H9 (cell line): ENCODE measurements at regions not wholly inside any gene's neighbourhood (a gene's known extent, or its start where the extent isn't known, plus 50 kb on each side); places are given as distances from the start of the nearest gene placed in this dataset.

Experiments used
- DNase-seq: peaks from one replicate; pipeline ENCODE4 v3.0.0-alpha.2; 2017
- H2AFZ ChIP-seq: one replicate; pipeline ENCODE4 v1.6.1; 2013; ENCODE audit warnings: mild to moderate bottlenecking, low read length, control low read depth, moderate library complexity
- H2AK5ac ChIP-seq: 2 replicates; pipeline ENCODE4 v1.6.1; 2013; ENCODE audit warnings: low read length, control low read depth, mixed read lengths; ENCODE audit not compliant: insufficient read length
- H2BK120ac ChIP-seq: one replicate; pipeline ENCODE4 v1.6.1; 2013; ENCODE audit warnings: low read depth, mild to moderate bottlenecking, low read length, control low read depth, inconsistent platforms; ENCODE audit not compliant: poor library complexity, severe bottlenecking
- H2BK12ac ChIP-seq: 2 replicates; pipeline ENCODE4 v1.6.1; 2013; ENCODE audit warnings: low read length, control low read depth, mixed read lengths, low read depth; ENCODE audit not compliant: insufficient read length
- H2BK15ac ChIP-seq: 2 replicates; pipeline ENCODE4 v1.6.1; 2013; ENCODE audit warnings: low read depth, low read length, control low read depth
- H2BK20ac ChIP-seq: one replicate; pipeline ENCODE4 v1.6.1; 2013; ENCODE audit warnings: low read depth, mild to moderate bottlenecking, low read length, control low read depth, inconsistent platforms; ENCODE audit not compliant: poor library complexity, severe bottlenecking
- H2BK5ac ChIP-seq: 2 replicates; pipeline ENCODE4 v1.6.1; 2013; ENCODE audit warnings: low read length, control low read depth, mixed read lengths; ENCODE audit not compliant: insufficient read length
- H3K14ac ChIP-seq: 2 replicates; pipeline ENCODE4 v1.6.1; 2013; ENCODE audit warnings: low read length, control low read depth; ENCODE audit not compliant: insufficient read depth
- H3K18ac ChIP-seq: 2 replicates; pipeline ENCODE4 v1.6.1; 2013; ENCODE audit warnings: low read depth, mild to moderate bottlenecking, mixed read lengths, low read length, control low read depth; ENCODE audit not compliant: insufficient read length
- H3K23ac ChIP-seq: 2 replicates; pipeline ENCODE4 v1.6.1; 2013; ENCODE audit warnings: low read length, control low read depth, mixed read lengths, low read depth; ENCODE audit not compliant: insufficient read length
- H3K23me2 ChIP-seq: 2 replicates; pipeline ENCODE4 v1.6.1; 2013; ENCODE audit warnings: low read depth, mild to moderate bottlenecking, mixed read lengths, low read length, control low read depth; ENCODE audit not compliant: insufficient read length, poor library complexity, severe bottlenecking
- H3K27ac ChIP-seq: 2 replicates; pipeline ENCODE4 v1.5.1; 2013; ENCODE audit warnings: low read length, control low read depth, mixed read lengths, low read depth; ENCODE audit not compliant: insufficient read length
- H3K27me3 ChIP-seq: 2 replicates; pipeline ENCODE4 v1.6.1; 2013; ENCODE audit warnings: low read length, control low read depth, inconsistent platforms; ENCODE audit not compliant: insufficient read depth
- H3K4ac ChIP-seq: 2 replicates; pipeline ENCODE4 v1.6.1; 2013; ENCODE audit warnings: low read depth, mild to moderate bottlenecking, control low read depth, inconsistent platforms, low read length, moderate library complexity
- H3K4me1 ChIP-seq: 2 replicates; pipeline ENCODE4 v1.6.1; 2013; ENCODE audit warnings: low read length, control low read depth, inconsistent platforms; ENCODE audit not compliant: insufficient read depth
- H3K4me2 ChIP-seq: 2 replicates; pipeline ENCODE4 v1.6.1; 2013; ENCODE audit warnings: low read length, control low read depth, mixed read lengths; ENCODE audit not compliant: insufficient read length, insufficient read depth
- H3K56ac ChIP-seq: 2 replicates; pipeline ENCODE4 v1.6.1; 2013; ENCODE audit warnings: low read depth, mild to moderate bottlenecking, mixed read lengths, low read length, control low read depth; ENCODE audit not compliant: insufficient read length
- H3K79me1 ChIP-seq: 2 replicates; pipeline ENCODE4 v1.6.1; 2013; ENCODE audit warnings: low read depth, mild to moderate bottlenecking, moderate library complexity, low read length, control low read depth, inconsistent platforms; ENCODE audit not compliant: insufficient read depth, poor library complexity, severe bottlenecking
- H3K79me2 ChIP-seq: 2 replicates; pipeline ENCODE4 v1.6.1; 2013; ENCODE audit warnings: low read length, control low read depth, inconsistent platforms; ENCODE audit not compliant: insufficient read depth
- H3K9ac ChIP-seq: 2 replicates; pipeline ENCODE4 v1.6.1; 2013; ENCODE audit warnings: low read length, control low read depth, mixed read lengths; ENCODE audit not compliant: insufficient read length; ENCODE audit errors: extremely low read depth
- H3K9me3 ChIP-seq: one replicate; pipeline ENCODE4 v1.6.1; 2013; ENCODE audit warnings: low read depth, low read length, inconsistent platforms; ENCODE audit not compliant: control insufficient read depth
- H3T11ph ChIP-seq: one replicate; pipeline ENCODE4 v1.6.1; 2013; ENCODE audit warnings: mild to moderate bottlenecking, low read length, control low read depth, inconsistent platforms
- H4K20me1 ChIP-seq: one replicate; pipeline ENCODE4 v1.6.1; 2013; ENCODE audit not compliant: control insufficient read depth, insufficient read length, insufficient read depth
- H4K5ac ChIP-seq: 2 replicates; pipeline ENCODE4 v1.6.1; 2013; ENCODE audit warnings: low read depth, mild to moderate bottlenecking, mixed read lengths, low read length, control low read depth; ENCODE audit not compliant: insufficient read length
- H4K8ac ChIP-seq: replicated peaks from 2 replicates; pipeline ENCODE4 v1.6.1; 2013; ENCODE audit warnings: low read length, control low read depth, mixed read lengths, low read depth; ENCODE audit not compliant: insufficient read length
- H4K91ac ChIP-seq: 2 replicates; pipeline ENCODE4 v1.6.1; 2013; ENCODE audit warnings: low read depth, mild to moderate bottlenecking, moderate library complexity, mixed read lengths, low read length, control low read depth; ENCODE audit not compliant: insufficient read length
- H3K27ac Mint-ChIP-seq, 3 experiments: 2 replicates in 2 of 3; 3 replicates in 1 of 3; pipeline ENCODE4 v1.8.0; 2020 to 2021; ENCODE audit warnings: mixed read lengths in 3 of 3, mild to moderate bottlenecking in 1 of 3, moderate library complexity in 1 of 3
- H3K27me3 Mint-ChIP-seq: 2 replicates; pipeline ENCODE4 v1.8.0; 2021; ENCODE audit warnings: low read depth, mild to moderate bottlenecking, moderate library complexity, mixed read lengths
- H3K36me3 Mint-ChIP-seq, 3 experiments: 2 replicates in 2 of 3; 3 replicates in 1 of 3; pipeline ENCODE4 v1.8.0; 2020 to 2021; ENCODE audit warnings: low read depth in 3 of 3, mixed read lengths in 3 of 3; ENCODE audit not compliant: insufficient read depth in 1 of 3
- H3K4me1 Mint-ChIP-seq, 2 experiments: 2 replicates each; pipeline ENCODE4 v1.8.0; 2020; ENCODE audit warnings: mixed read lengths in 2 of 2
- H3K4me3 Mint-ChIP-seq, 2 experiments: 2 replicates in 1 of 2; 3 replicates in 1 of 2; pipeline ENCODE4 v1.8.0; 2020 to 2021; ENCODE audit warnings: mild to moderate bottlenecking in 2 of 2, mixed read lengths in 2 of 2, moderate library complexity in 1 of 2
- H3K9me3 Mint-ChIP-seq, 2 experiments: 2 replicates in 1 of 2; 3 replicates in 1 of 2; pipeline ENCODE4 v1.8.0; 2020; ENCODE audit warnings: mild to moderate bottlenecking in 2 of 2, mixed read lengths in 2 of 2, moderate library complexity in 1 of 2
- CTCF ChIP-seq: fragments of 200-600 bp; sonication (generic); conservative IDR thresholded peaks from 3 replicates; pipeline ENCODE4 v1.8.0; 2021; ENCODE audit warnings: antibody characterized with exemption, mild to moderate bottlenecking

GRCh38 chr17:72358465-72358864 lies 237.6 kb downstream of the SOX9 start:
- no peak overlapping the region for H2AK5ac ChIP-seq
- H3K79me1 ChIP-seq = no peaks in the 10 kb centered on the region
- no peak for TF ChIP-seq CTCF
- no peak overlapping the region for H2BK5ac ChIP-seq
- no peak overlapping the region for H3K18ac ChIP-seq
- H4K5ac ChIP-seq = no peak overlapping the region
- H3K23me2 ChIP-seq = no peaks in the 10 kb centered on the region
- H3K27me3 ChIP-seq = no peaks in the 10 kb centered on the region
- no peak for DNase-seq
- Mint-ChIP-seq H3K4me3 (no peak overlapping the region), H3K4me1 (peaks cover 5 to 7% of the 10 kb centered on the region in 2 experiments), H3K36me3 (0 out of 7 replicates have a peak, but pooled peaks cover 0 to 3% (median 0%) of the 10 kb centered on the region in 3 experiments), H3K9me3 (no peaks in the 10 kb centered on the region; a peak in 3 of 5 replicates), H3K27ac (no peak overlapping the region), H3K27me3 (peaks cover 9% of the 10 kb centered on the region)
- no peak overlapping the region for H2BK12ac ChIP-seq
- H3K27ac ChIP-seq = no peak overlapping the region
- H3K79me2 ChIP-seq = no peaks in the 10 kb centered on the region
- H2BK15ac ChIP-seq = no peak overlapping the region
- H3K4me2 ChIP-seq = no peak overlapping the region
- H3K9me3 ChIP-seq = no peaks in the 10 kb centered on the region
- no peak overlapping the region for H4K91ac ChIP-seq
- H4K20me1 ChIP-seq = no peaks in the 10 kb centered on the region
- no peak overlapping the region for H4K8ac ChIP-seq
- no peak overlapping the region for H3K23ac ChIP-seq
- no peaks in the 10 kb centered on the region; the same call in 1 of the 2 replicates for H3K4me1 ChIP-seq
- no peak overlapping the region for H3K14ac ChIP-seq
- no peak overlapping the region for H3K56ac ChIP-seq
- H2BK120ac ChIP-seq = no peak overlapping the region
- no peak overlapping the region for H2AFZ ChIP-seq
- H3K9ac ChIP-seq = no peak overlapping the region
- no peak overlapping the region for H2BK20ac ChIP-seq
- H3K4ac ChIP-seq = no peak overlapping the region
- no peak overlapping the region for H3T11ph ChIP-seq
